ENCODE measurements at regions not wholly inside any gene's neighbourhood (a gene's known extent, or its start where the extent isn't known, plus 50 kb on each side); places are given as distances from the start of the nearest gene placed in this dataset.

- H4K20me1 ChIP-seq (ENCODE audit: control insufficient read depth, extremely low read depth, insufficient read depth, low read length) = no peaks in the 10 kb centered on the region
- no peak overlapping the region for H2AFZ ChIP-seq (ENCODE audit: low read length)
- H3K9me3 ChIP-seq (ENCODE audit: control insufficient read depth, insufficient read depth, low read depth, low read length) = no peaks in the 10 kb centered on the region
- H3K4me2 ChIP-seq (ENCODE audit: extremely low read depth, insufficient read depth, low read length) = no peak overlapping the region
- no peak for DNase-seq (ENCODE audit: low read depth in 2 of 2)
- H3K79me2 ChIP-seq (ENCODE audit: control insufficient read depth, insufficient read depth, low read length) = no peaks in the 10 kb centered on the region
- H3K27ac ChIP-seq (ENCODE audit: insufficient read depth, low read length) = no peak overlapping the region
- H3K9ac ChIP-seq (ENCODE audit: insufficient read depth, low read length) = no peak overlapping the region
- no peaks in the 10 kb centered on the region for H3K36me3 ChIP-seq (ENCODE audit: control insufficient read depth, insufficient read depth, low read length)
- no peak for TF ChIP-seq CTCF (conservative IDR thresholded peaks at IDR 0.05 in 1 of 2, IDR thresholded peaks at IDR 0.05 in 1 of 2; ENCODE audit: low read depth in 1 of 2, low read length in 2 of 2)
- no peak for TF ChIP-seq EZH2 (IDR thresholded peaks at IDR 0.05; ENCODE audit: low read length, missing control alignments)
- no peaks in the 10 kb centered on the region for H3K4me1 ChIP-seq (ENCODE audit: control insufficient read depth, extremely low read depth, insufficient read depth, low read length)
- H3K4me3 ChIP-seq (replicated peaks in 1 of 4; ENCODE audit: control extremely low read depth in 1 of 4, insufficient read depth in 1 of 4, low read depth in 3 of 4, low read length in 4 of 4) = no peak overlapping the region
- H3K27me3 ChIP-seq (ENCODE audit: control insufficient read depth, insufficient read depth, low read length) = no peaks in the 10 kb centered on the region
Measured at GRCh38 chr3:166257715-166258114, 420.5 kb upstream of the BCHE start.

DNA sequence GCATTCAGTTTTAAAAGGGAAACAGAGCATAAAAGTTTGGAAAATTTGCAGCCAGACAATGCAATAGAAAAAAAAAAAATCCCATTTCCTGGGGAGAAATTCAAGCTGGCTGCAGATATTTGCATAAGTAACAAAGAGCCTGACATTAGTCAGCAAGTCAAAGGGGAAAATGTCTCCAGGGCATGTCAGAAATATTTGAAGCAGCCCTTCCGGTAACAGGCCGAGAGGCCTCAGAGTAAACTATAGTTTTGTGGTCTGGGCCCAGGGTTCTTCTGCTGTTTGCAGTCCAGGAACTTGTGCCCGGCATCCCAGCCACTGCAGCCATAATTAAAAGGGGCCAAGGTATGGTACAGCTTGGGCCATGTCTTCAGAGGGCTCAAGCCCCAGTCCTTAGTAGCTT, 411.6 kb upstream of the BCHE start:
- H4K20me1 ChIP-seq (ENCODE audit: control insufficient read depth, extremely low read depth, insufficient read depth, low read length) = no peaks in the 10 kb centered on the region
- TF ChIP-seq EZH2 (IDR thresholded peaks at IDR 0.05; ENCODE audit: low read length, missing control alignments) (no peak), CTCF (conservative IDR thresholded peaks at IDR 0.05 in 1 of 2, IDR thresholded peaks at IDR 0.05 in 1 of 2; ENCODE audit: low read depth in 1 of 2, low read length in 2 of 2) (no peak)
- H3K4me1 ChIP-seq (ENCODE audit: control insufficient read depth, extremely low read depth, insufficient read depth, low read length) = no peaks in the 10 kb centered on the region
- no peaks in the 10 kb centered on the region for H3K36me3 ChIP-seq (ENCODE audit: control insufficient read depth, insufficient read depth, low read length)
- H3K4me3 ChIP-seq (replicated peaks in 1 of 4; ENCODE audit: control extremely low read depth in 1 of 4, insufficient read depth in 1 of 4, low read depth in 3 of 4, low read length in 4 of 4) = no peak overlapping the region
- no peaks in the 10 kb centered on the region for H3K27me3 ChIP-seq (ENCODE audit: control insufficient read depth, insufficient read depth, low read length)
- H3K4me2 ChIP-seq (ENCODE audit: extremely low read depth, insufficient read depth, low read length) = no peak overlapping the region
- no peak overlapping the region for H3K27ac ChIP-seq (ENCODE audit: insufficient read depth, low read length)
- H2AFZ ChIP-seq (ENCODE audit: low read length) = no peak overlapping the region
- H3K79me2 ChIP-seq (ENCODE audit: control insufficient read depth, insufficient read depth, low read length) = no peaks in the 10 kb centered on the region
- no peak overlapping the region for H3K9ac ChIP-seq (ENCODE audit: insufficient read depth, low read length)
- H3K9me3 ChIP-seq (ENCODE audit: control insufficient read depth, insufficient read depth, low read depth, low read length) = no peaks in the 10 kb centered on the region
- DNase-seq (ENCODE audit: low read depth in 2 of 2) = no peak

DNA sequence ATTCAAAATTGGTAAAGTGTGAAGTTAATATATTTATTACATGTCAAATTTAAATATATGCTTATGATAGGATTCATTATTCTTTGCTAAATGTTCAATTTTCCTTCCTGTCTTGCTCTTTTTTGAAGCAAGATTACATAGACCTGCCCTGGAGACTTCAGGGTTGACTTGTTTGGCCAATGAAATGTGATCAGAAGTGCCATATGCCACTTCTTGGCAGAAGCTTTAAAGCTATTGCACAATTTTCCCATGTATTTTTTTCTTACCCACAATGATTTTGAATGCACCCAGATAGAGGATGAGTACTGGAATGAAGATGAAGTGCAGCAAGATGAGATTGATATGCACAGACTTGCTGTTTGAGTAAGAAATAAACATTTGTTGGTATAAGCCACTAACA, 406.3 kb upstream of the BCHE start:
- Histone ChIP-seq H2AFZ (ENCODE audit: low read length) (no peak overlapping the region), H3K4me2 (ENCODE audit: extremely low read depth, insufficient read depth, low read length) (no peak overlapping the region), H3K27me3 (ENCODE audit: control insufficient read depth, insufficient read depth, low read length) (no peaks in the 10 kb centered on the region), H3K9me3 (ENCODE audit: control insufficient read depth, insufficient read depth, low read depth, low read length) (no peaks in the 10 kb centered on the region), H3K9ac (ENCODE audit: insufficient read depth, low read length) (no peak overlapping the region), H3K79me2 (ENCODE audit: control insufficient read depth, insufficient read depth, low read length) (no peaks in the 10 kb centered on the region), H3K4me1 (ENCODE audit: control insufficient read depth, extremely low read depth, insufficient read depth, low read length) (no peaks in the 10 kb centered on the region), H4K20me1 (ENCODE audit: control insufficient read depth, extremely low read depth, insufficient read depth, low read length) (no peaks in the 10 kb centered on the region), H3K27ac (ENCODE audit: insufficient read depth, low read length) (no peak overlapping the region), H3K36me3 (ENCODE audit: control insufficient read depth, insufficient read depth, low read length) (no peaks in the 10 kb centered on the region), H3K4me3 (replicated peaks in 1 of 4; ENCODE audit: control extremely low read depth in 1 of 4, insufficient read depth in 1 of 4, low read depth in 3 of 4, low read length in 4 of 4) (no peak overlapping the region)
- DNase-seq (ENCODE audit: low read depth in 2 of 2) = peak in 1 of 2 donors; percentile 1
- no peak for TF ChIP-seq EZH2 (IDR thresholded peaks at IDR 0.05; ENCODE audit: low read length, missing control alignments)
- no peak for TF ChIP-seq CTCF (conservative IDR thresholded peaks at IDR 0.05 in 1 of 2, IDR thresholded peaks at IDR 0.05 in 1 of 2; ENCODE audit: low read depth in 1 of 2, low read length in 2 of 2)
